Panc1 (cell line): ENCODE measurements at regions not wholly inside any gene's neighbourhood (a gene's known extent, or its start where the extent isn't known, plus 50 kb on each side); places are given as distances from the start of the nearest gene placed in this dataset.

Experiments
- POLR2AphosphoS5 ChIP-seq: IDR thresholded peaks from 2 replicates; pipeline ENCODE4 v1.6.1; 2012; ENCODE audit warnings: mild to moderate bottlenecking, low read depth, low read length, moderate library complexity
- SIN3A ChIP-seq: IDR thresholded peaks from 2 replicates; pipeline ENCODE4 v1.6.1; 2012; ENCODE audit warnings: low read depth, mild to moderate bottlenecking, low read length, moderate library complexity, borderline replicate concordance; ENCODE audit not compliant: insufficient read depth
- TCF7L2 ChIP-seq: IDR thresholded peaks from 2 replicates; pipeline ENCODE4 v1.6.1; 2011; ENCODE audit warnings: mild to moderate bottlenecking, low read depth, low read length, inconsistent platforms
- TF ChIP-seq, protein P1 (sequence below): fragments of 450-650 bp; IDR thresholded peaks from 2 replicates; pipeline ENCODE4 v1.5.1; 2017; ENCODE audit warnings: mild to moderate bottlenecking
- TF ChIP-seq, protein P2 (sequence below), 2 experiments: IDR thresholded peaks; 2 replicates each; pipeline ENCODE4 v1.6.1; 2011 to 2012; ENCODE audit warnings: low read depth in 2 of 2, control low read depth in 1 of 2, low read length in 1 of 2, mild to moderate bottlenecking in 1 of 2, moderate library complexity in 1 of 2; ENCODE audit not compliant: insufficient read depth in 1 of 2

- TF ChIP-seq, protein P1, sequence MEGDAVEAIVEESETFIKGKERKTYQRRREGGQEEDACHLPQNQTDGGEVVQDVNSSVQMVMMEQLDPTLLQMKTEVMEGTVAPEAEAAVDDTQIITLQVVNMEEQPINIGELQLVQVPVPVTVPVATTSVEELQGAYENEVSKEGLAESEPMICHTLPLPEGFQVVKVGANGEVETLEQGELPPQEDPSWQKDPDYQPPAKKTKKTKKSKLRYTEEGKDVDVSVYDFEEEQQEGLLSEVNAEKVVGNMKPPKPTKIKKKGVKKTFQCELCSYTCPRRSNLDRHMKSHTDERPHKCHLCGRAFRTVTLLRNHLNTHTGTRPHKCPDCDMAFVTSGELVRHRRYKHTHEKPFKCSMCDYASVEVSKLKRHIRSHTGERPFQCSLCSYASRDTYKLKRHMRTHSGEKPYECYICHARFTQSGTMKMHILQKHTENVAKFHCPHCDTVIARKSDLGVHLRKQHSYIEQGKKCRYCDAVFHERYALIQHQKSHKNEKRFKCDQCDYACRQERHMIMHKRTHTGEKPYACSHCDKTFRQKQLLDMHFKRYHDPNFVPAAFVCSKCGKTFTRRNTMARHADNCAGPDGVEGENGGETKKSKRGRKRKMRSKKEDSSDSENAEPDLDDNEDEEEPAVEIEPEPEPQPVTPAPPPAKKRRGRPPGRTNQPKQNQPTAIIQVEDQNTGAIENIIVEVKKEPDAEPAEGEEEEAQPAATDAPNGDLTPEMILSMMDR: no peak
- TF ChIP-seq, protein P2, sequence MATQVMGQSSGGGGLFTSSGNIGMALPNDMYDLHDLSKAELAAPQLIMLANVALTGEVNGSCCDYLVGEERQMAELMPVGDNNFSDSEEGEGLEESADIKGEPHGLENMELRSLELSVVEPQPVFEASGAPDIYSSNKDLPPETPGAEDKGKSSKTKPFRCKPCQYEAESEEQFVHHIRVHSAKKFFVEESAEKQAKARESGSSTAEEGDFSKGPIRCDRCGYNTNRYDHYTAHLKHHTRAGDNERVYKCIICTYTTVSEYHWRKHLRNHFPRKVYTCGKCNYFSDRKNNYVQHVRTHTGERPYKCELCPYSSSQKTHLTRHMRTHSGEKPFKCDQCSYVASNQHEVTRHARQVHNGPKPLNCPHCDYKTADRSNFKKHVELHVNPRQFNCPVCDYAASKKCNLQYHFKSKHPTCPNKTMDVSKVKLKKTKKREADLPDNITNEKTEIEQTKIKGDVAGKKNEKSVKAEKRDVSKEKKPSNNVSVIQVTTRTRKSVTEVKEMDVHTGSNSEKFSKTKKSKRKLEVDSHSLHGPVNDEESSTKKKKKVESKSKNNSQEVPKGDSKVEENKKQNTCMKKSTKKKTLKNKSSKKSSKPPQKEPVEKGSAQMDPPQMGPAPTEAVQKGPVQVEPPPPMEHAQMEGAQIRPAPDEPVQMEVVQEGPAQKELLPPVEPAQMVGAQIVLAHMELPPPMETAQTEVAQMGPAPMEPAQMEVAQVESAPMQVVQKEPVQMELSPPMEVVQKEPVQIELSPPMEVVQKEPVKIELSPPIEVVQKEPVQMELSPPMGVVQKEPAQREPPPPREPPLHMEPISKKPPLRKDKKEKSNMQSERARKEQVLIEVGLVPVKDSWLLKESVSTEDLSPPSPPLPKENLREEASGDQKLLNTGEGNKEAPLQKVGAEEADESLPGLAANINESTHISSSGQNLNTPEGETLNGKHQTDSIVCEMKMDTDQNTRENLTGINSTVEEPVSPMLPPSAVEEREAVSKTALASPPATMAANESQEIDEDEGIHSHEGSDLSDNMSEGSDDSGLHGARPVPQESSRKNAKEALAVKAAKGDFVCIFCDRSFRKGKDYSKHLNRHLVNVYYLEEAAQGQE (IDR thresholded peaks at IDR 0.05; ENCODE audit: insufficient read depth in 1 of 2, low read depth in 2 of 2, low read length in 1 of 2): no peak
- TF ChIP-seq POLR2AphosphoS5 (no peak), SIN3A (no peak), TCF7L2 (no peak)
Observed at GRCh38 chr3:115388166-115388565, 235.1 kb upstream of the GAP43 start.
